ENCODE measurements at regions not wholly inside any gene's neighbourhood (a gene's known extent, or its start where the extent isn't known, plus 50 kb on each side); places are given as distances from the start of the nearest gene placed in this dataset.
"Not testable (repeated sequence)": the region's sequence is repeated elsewhere in the genome, so short reads cannot be mapped to it uniquely, and the experiment has no call there.

- DNase-seq (ENCODE audit: low spot score), result no peak
Observed at GRCh38 chr2:47652061-47652690, 81.4 kb upstream of the KCNK12 start.

DNA sequence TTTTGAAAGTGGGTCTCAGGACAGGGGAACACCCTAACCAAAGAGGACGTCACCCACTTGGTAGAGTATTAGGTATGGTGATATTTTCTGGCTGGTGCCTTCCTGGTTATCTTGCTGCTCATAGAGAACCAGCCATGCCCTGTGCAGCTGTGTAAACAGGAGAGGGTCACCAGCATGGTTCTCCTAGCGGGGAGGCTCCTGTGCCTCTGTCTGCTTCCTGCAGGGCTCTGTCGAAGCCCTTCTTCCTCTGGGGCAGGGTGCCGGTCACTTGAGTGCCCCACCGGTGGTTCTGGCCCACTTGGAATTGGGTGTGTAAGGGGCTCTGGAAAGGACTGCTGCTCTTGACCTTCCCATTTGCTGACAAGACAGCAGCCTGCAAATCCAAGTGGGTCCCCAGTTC is 80.5 kb upstream of the KCNK12 start:
- DNase-seq (ENCODE audit: low spot score), result no peak

DNA sequence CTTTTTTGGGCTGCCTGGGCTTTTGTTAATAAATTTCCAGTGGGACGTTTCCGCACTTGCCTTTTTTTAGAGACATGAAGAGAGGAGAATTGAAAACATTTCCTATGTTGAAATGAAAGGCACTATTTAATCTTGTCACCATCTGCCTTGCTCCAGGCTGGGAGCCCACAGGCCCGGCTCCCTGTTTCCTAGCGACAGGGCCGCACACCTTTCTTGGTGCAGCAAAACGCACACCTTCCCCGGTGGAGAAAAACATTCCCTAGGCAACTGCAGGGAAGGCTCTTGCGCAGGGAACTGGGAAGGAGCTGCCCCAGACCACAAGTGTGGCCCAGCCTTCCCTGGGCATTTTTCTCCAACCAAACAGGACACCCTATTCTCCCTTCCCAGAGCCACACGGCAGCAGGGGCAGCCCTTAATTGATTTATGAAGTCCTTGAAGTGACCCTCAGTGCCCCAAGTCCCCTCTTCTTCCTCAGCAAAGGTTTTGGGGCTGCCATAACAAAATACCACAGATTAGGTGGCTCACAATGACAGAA is 79.3 kb upstream of the KCNK12 start:
- no peak for DNase-seq (ENCODE audit: low spot score)

DNA sequence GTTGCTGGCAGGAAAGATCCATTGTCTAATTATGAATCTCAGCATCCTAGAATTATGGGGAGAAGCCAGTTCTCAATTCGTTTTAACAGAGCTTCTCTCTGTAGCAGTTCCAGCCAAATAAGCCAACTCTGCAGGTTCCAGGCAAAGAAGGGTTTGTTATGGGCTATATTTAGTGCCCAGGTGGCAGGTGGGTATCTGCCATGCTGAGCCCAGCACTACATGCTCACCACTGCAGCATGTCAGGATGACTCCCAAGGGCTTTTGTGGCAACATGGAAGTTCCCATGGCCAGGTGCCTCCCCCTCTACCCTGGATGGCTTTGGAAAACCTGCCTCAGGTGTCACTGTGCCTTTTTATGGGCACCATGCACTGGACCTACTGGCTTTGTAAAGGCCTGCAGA is 74.5 kb upstream of the KCNK12 start:
- no peak for DNase-seq (ENCODE audit: low spot score)

DNA sequence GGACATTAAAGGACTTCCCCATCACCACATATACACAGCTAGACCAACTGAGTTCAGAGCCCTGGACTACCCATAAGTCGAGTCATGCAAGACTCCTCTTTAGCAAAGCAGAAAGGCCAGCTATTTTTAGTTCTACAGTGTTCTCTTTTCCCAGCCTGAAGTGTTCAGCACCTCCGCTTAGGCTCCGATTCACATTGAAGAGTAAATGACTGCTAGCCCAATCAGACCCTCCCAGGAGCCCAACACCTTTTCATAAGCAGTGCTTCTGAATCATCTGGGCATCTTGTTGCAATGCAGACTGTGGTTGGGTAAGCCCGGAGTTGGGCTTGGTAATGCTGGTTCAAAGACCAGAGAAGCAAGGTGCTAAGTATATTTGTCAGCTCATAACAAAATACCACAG is 73.6 kb upstream of the KCNK12 start:
- no peak for DNase-seq (ENCODE audit: low spot score)

GRCh38 chr2:47641366-47641765 is 70.6 kb upstream of the KCNK12 start:
- no peak for DNase-seq (ENCODE audit: low spot score)

DNA sequence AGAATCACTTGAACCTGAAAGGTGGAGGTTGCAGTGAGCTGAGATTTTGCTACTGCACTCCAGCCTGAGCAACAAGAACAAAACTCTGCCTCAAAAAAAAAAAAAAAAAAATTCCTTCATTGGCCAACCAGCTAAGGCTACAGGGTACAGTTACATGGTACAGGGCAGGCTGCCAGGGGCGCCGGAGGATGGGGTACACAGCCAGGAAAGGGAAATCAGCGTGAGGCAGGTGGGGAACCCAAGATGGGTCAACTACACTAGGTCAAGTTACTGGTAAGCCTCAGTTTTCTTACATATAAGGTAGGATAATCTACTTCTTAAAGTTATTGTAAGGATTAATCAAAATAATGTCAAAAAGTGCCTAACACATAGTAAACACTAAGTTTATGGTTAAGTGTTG is 69.6 kb upstream of the KCNK12 start:
- DNase-seq (ENCODE audit: low spot score), result no peak

DNA sequence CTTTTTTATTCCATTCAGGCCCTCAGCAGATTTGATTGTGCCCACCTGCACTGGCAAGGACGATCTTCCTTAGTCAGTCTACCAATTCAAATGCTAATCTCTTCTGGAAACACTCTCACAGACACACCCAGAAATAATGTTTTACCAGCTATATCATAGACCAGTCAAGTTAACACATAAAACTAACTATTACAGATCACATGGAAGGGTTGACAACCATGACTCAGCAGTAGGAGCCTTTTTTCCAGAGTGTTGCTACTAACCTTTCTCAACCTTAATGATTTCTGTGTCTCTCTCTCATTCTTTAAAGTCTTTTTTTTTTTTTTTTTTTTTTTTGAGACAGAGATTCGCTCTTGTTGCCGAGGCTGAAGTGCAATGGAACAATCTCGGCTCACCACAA is 68.7 kb upstream of the KCNK12 start:
- DNase-seq (ENCODE audit: low spot score), result no peak

GRCh38 chr2:47638430-47638829 is 67.6 kb upstream of the KCNK12 start:
- no peak for DNase-seq (ENCODE audit: low spot score)

DNA sequence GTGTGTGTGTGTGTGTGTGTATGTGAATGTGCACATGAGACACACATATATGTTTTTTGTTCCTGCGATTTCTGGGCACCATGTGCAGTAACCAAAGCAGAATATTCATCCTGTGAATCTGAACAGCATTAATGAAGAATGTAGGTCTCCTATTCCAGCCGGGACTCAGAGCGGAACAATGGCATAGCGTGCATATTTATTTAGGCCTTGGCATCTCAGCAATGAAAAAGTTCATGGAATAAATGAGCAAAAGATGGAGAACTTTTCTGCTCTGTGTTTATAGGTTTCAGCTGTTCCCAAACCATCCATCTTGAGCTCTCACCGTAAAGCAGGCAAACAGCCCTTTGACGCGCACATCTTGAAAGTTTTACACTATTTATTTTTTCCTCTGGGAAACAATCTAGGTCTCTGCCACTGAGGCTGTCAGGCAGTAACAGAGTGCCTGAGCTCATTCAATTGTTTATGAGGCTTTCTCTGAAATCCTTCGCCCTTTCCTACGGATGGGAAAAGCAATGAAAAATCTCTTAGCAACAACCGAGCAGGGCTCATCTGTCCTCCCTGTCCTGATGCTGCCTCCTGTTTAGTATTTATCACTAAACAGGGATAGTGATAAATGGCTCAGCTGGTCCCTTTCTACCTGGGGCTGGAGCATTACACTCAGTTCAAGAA is 65.9 kb upstream of the KCNK12 start:
- DNase-seq (ENCODE audit: low spot score), result no peak

- DNase-seq (ENCODE audit: low spot score), result no peak
Observed at GRCh38 chr2:47636176-47636575, 65.4 kb upstream of the KCNK12 start.

GRCh38 chr2:47632754-47633153 is 62.0 kb upstream of the KCNK12 start:
- DNase-seq (ENCODE audit: low spot score), result no peak

DNA sequence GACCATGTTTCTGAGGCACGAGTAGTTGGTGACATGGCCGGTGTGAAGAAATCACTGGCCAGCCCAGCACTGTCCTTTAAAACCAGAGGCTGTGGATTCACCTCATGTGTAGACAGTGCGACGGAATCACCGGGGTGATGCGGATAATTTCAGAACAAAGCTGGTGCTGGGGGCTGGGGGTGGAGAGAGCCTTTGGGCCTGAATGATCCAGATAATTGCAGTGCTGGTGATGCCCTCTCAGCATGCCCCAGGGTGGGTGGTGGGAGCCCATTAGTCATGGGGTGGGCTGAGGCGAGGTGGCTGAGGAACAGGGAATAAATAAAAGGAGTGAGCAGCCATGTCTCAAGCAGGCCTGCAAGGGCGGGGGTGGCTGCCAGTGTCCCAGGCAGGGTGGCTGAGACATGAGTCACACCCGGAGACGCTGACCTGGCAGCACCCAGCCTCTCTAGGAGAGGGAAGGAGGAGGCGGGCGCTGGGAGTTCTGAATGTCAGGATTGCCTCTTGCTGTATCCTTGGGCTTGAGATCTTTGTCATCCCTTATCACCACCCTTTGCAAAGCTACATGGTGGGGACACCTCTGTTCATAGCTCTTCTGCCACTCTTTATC is 61.1 kb upstream of the KCNK12 start:
- DNase-seq (ENCODE audit: low spot score), result peak; percentile 78

- DNase-seq (ENCODE audit: low spot score), result no peak
Observed at GRCh38 chr2:47631306-47631705, 60.5 kb upstream of the KCNK12 start.

DNA sequence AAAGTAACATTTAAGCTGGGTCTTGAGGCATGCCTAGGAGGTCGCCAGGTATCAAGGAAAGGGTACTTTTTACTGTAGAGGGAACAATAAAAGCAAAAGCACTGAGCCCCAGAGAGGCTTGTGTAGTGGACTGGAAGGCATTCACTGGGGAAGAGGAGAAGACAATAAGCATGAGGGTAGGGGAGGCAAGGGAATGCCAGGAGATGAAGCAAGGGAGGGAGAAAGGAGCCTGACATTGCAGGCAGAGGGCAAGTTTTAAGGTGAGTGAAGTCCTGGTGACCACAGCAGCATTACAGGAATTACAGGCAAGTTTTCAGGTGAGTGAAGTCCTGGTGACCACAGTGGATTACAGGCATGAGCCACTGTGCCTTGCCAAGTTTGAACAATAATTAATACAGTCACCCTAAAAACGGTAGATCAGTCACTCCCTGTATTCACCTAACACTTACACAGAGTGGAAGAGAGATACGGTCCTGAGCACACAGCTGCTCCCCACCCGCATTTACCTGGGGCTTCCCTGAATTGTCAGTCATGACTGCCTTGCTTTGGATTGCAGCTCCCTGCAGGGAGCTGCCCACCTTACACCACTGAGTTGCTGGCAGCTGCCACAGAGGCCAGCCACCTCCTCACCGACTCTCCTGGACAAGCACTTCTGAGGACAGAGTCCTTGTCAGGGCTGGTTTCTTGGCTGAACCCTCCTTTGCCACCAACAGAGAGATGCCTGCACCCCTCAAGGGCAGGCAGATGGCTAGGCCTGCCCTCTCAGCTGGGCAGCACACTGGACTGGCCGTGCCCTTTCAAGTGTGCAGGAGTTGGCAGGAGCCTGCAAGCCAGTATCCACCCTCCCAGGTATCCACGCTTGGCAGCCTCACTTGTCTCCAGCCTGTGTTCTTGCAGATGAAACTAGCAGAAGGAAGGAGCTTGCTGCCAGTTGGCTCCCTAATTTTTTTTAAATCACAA is 59.0 kb upstream of the KCNK12 start:
- no peak for DNase-seq (ENCODE audit: low spot score)

GRCh38 chr2:47628904-47629303 is 58.1 kb upstream of the KCNK12 start:
- DNase-seq (ENCODE audit: low spot score), result no peak

- no peak for DNase-seq (ENCODE audit: low spot score)
Observed at GRCh38 chr2:47626664-47627063, 55.9 kb upstream of the KCNK12 start.

DNA sequence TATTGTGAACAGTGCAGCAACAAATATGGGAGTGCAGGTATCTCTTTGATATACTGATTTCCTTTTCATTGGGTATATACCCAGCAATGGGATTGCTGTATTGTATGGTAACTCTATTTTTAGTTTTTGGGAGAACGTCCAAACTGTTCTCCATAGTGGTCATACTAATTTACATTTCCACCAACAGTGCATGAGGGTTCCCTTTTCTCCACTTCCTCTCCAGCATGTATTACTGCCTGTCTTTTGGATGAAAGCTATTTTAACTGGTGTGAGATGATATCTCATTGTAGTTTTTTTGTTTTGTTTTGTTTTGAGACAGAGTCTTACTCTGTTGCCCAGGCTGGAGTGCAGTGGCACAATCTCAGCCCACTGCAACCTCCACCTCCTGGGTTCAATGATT is 52.4 kb upstream of the KCNK12 start:
- DNase-seq (ENCODE audit: low spot score), result not testable (repeated sequence)

- no peak for DNase-seq (ENCODE audit: low spot score)
Observed at GRCh38 chr2:47620770-47621437, 50.1 kb upstream of the KCNK12 start.
